Right lung (tissue), 2 donors: ENCODE measurements at regions not wholly inside any gene's neighbourhood (a gene's known extent, or its start where the extent isn't known, plus 50 kb on each side); places are given as distances from the start of the nearest gene placed in this dataset.
A peak's percentile ranks its signal among the peaks of the same experiment; 100 is the strongest.
"Not testable (repeated sequence)": the region's sequence is repeated elsewhere in the genome, so short reads cannot be mapped to it uniquely, and the experiment has no call there.

ENCODE experiments used
- DNase-seq, 2 donors: peaks; one replicate each; pipeline ENCODE4 v3.0.0-alpha.2; 2013

- no peak for DNase-seq
Observed at GRCh38 chr9:15033316-15033715, 123.1 kb upstream of the FREM1 start.

DNA sequence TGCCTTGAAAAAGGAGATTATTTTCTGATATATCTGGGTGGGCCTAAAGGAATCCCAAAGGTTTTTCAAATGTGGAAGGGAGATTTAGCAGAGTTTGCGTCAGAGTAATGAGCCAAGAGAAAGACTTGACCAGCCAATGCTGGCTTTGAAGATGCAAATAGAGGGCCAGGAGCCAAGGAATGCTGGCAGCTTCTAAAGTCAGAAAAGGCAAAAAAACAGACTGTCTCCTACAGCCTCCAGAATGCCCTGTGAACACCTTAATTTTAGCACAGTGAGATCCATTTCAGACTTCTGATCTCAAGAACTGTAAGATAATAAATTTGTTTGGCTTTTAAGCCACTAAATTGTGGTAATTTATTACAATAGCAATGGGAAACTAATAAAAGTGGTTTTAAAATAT lies 122.6 kb upstream of the FREM1 start:
- no peak for DNase-seq

- DNase-seq, result no peak
Observed at GRCh38 chr9:15021146-15021545, 110.9 kb upstream of the FREM1 start.

GRCh38 chr9:15018096-15018637 lies 107.9 kb upstream of the FREM1 start:
- DNase-seq, result no peak

DNA sequence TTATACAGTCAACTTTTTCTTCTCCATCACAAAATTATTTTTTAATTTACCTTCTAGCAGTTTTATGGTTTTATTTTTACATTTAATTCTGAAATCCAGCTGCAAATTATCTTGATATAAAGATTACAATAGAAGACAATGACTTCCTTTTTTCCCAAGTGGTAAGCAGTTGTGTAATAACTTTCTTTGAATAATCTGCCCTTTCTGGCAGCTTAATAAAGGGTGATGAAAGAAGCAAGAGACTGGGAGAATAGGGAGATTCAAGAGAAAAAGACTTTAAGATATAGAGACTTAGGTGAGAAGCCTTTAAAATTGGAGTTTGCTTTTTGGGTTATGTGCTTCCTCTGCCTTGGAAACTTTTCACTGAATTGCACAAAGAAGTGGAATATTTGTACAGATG lies 100.4 kb upstream of the FREM1 start:
- DNase-seq, result no peak

GRCh38 chr9:15007698-15008097 lies 97.5 kb upstream of the FREM1 start:
- no peak for DNase-seq

DNA sequence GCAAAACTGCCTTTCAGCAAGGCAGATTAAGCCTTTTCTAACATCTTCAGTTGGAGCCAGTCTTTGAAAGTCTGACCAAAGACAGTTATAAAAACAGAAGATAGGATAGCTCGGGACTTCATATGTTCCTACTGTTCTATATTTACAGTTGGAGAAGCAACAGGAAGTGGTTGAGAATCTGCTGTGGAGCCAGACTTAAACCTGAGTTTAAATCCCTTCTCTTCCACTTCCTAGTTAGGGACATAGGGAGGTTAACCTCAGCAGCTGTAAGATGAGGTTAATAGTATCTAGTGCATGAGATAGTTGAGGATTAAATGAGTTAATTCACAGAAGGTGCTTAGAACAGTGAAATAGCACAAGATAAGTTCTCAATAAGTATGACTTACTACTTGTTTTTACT lies 84.5 kb upstream of the FREM1 start:
- no peak for DNase-seq

GRCh38 chr9:14993901-14994554 lies 83.8 kb upstream of the FREM1 start:
- DNase-seq, result no peak

DNA sequence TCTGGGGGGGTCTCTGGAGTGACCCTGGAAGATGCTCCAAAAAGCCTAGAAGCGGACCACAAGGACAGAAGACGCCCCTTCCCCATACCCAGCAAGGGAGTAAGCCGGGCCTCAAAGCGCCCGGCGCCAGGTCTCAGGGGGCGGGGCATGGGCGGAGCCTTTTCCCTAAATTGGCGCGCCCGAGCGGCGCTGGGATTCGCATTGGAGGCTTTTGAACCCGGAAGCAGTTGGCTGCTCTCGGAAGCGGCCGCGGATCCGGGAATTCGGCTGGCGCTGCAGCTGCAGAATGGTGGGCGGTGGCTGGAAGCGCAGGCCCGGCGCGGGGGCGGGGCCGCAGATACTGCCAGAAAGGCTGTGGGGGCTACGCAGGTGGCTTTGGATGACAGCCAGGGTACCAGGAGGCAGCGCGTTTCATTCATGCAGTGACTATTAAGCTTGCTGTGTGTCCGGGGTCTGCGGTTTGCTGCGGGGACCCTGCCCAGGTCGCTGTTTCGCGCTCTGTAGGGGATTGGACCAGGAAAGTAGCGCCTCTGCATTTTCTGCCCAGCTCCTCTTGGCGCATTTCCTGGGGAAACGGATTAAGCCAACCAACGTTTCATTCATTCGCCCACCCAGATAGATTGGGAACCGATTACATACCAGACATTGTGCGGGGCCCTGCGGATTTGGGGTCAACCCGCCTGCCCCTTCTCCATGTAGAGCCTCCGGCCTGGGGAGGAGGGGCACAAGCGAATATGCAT lies 83.0 kb upstream of the FREM1 start:
- DNase-seq, result peak; percentile 85 to 87

- DNase-seq, result no peak
Observed at GRCh38 chr9:14992516-14992915, 82.3 kb upstream of the FREM1 start.

- no peak for DNase-seq
Observed at GRCh38 chr9:14992081-14992480, 81.9 kb upstream of the FREM1 start.

DNA sequence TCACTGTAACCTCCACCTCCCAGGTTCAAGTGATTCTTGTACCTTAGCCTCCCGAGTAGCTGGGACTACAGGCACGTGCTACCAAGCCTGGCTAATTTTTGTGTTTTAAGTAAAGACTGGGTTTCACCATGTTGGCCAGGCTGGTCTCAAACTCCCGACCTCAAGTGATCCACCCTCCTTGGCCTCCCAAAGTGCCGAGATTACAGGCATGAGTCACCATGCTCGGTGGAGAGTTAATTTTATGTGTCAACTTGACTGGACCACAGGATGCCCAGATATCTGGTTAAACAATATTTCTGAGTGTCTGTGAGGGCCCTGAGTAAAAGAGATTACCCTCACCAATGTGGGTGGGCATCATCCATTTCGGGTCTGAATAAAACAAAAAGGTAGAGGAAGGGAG lies 80.4 kb upstream of the FREM1 start:
- not testable (repeated sequence) for DNase-seq

DNA sequence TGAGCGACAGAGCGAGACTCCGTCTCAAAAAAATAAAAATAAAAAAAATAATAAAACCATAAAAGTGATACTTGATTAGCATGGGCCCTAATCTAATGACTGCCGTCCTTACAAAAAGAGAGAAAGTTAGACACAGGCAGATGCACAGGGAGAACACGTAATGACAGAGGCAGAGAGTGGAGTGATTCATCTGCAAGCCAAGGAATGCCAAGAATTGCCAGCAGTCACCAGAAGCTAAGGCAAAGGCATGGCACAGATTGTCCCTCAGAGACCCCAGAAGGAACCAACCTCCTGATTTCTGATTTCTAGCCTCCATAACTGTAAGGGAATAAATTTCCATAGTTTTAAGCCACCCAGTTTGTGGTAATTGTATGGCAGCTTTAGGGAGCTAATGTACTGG lies 79.6 kb upstream of the FREM1 start:
- DNase-seq, result no peak

DNA sequence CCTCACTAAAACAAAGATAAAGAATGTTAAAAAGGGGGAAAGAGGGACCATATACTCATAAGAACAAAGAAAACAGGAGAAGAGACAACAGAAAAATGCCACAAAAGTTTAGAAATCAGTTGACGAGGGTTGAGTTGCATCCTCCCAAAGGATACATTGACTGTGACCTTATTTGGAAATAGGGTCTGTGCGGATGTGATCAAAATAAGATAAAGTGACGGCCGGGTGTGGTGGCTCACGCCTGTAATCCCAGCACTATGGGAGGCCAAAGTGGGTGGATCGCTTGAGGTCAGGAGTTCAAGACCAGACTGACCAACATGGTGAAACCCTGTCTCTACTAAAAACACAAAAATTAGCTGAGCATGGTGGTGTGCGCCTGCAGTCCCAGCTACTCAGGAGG lies 79.1 kb upstream of the FREM1 start:
- not testable (repeated sequence) for DNase-seq

DNA sequence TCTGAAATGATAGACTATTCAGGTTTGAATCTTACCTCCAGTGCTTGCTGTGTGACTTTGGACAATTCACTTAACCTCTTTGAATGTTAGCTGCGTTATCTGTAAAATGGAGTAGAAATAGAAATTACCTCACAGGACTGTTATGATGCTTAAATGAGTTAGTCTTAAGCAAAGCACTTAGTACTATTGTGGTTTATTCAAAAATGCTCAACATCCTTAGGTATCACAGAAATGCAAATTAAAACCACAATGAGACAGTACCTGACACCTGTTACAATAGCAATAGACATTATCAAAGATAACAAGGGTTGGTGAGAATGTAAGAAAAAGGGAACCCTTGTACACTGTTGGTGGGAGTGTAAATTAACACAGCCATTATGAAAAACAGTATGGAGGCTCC lies 77.6 kb upstream of the FREM1 start:
- no peak for DNase-seq

DNA sequence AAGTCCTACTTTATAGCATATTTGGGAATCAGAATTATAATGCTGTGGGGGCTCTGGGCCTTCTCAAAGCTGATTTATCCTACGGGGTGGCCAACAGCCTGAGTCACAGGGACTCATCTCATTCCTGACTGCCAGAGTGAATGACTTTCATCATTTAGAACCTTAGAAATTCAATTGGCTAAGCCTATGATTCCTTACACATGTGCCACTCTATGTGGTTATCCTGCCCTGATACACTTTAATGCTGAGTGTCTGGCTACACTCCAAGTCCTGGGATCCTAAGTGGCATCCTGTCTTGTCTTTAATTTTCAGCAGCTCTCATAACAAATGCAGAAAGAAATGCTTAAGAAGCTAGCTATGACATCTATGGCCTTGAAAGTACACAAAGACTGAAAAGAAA lies 75.2 kb upstream of the FREM1 start:
- no peak for DNase-seq

DNA sequence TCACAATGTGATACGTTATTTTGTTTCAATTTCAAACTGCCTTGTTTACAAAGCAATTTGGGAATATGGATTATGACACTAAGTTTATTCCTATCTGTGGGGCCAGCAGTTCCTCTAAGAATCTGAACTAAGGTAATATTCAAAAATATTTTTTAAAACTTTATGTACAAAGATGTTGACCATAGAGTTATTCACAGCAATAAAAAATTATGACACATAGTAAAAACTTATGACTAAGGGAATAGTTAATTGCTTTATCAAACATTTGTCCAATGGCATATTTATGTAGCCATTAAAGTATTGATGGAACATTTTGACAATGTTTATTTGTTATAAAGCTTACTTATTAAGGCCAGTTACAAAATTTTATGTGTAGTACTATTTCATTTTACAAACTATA lies 73.4 kb upstream of the FREM1 start:
- no peak for DNase-seq

GRCh38 chr9:14981291-14981950 lies 71.2 kb upstream of the FREM1 start:
- DNase-seq, result peak in 1 of 2 donors; percentile 21

DNA sequence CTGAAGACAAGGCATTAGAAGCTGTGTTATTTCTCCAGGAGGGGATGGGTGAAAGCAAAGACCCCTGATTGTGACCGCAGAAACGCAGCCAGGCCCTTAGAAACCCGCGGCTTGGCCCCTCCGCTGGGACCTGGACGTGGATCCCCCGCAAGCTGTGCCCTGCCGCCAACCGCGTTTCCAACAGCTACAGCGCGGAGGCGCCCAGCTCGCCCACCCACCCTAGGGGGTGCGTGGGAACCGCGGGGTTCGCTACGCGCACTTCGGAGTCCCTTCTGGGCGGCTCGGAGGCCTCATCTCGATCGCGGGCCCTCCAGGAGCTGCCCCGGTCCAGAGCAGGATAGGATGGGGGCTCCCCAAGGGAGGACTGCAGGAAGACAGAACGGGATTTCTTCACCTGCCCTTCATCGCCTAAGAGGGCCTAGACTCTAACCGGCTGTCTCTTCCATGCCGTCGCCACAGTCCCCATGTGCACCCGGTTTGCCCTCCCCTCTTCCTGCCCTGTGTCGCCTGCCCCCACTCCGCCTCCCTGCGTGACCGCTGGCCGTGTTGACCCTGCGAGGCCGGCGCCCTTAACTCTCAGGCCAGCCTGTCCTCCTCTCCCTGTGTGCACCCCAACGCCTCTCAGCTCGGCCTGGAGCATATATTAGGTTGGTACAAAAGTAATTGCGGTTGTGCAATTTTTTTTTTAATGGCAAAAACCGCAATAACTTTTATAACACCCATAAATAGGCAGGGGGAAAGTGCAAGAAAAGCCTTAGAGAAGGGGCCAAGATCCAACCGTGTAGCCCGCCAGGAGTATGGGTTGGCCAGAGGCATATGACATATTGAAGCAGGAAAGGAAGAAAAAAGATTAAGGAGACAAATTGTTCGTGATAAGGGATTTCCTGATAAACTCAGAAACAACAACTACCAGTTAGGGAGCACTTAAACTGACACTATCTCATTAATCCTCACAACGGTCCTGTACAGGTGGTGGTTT lies 68.1 kb upstream of the FREM1 start:
- DNase-seq, result no peak

DNA sequence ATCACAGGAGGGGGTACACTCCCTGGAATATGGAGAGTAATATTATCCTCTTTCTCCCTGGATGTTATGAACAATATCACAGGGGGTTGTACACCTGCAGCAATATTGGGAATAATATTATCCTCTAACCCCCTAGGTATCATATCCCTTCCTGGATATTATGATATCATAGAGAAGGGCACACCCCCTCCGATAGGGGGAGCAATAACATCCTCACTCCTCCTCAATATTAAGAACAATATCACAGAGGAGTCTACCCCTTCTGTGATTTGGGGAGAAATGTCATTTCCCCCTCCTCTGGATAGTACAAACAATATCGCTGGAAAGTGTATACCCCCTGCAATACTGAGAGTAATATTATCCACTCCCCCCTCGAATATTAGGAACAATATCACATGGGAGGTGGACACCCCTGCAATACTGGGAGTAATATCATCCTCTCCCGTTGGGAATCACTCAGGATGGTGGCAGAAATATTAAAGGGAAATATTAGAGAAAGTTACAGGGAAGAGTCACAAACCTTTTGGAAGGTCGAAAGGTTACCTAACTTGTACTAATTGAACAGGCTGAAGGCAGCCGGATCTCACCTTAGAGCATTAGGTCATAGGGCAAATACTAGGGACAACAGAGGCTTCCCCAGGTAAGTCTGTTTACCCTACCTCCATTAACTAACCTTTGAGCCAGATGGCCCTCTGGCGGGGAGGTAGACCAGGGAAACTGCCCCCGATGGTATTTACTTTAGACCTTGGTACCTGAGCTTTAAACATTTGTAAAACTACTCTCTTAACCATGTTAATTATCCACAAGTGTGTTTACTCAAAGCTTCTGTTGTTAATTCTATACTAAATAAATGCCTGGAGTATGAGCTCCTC lies 57.5 kb upstream of the FREM1 start:
- no peak for DNase-seq
